DMS114 treated with DMSO at 0.1 percent for 48 hours (cell line): ENCODE measurements at regions not wholly inside any gene's neighbourhood (a gene's known extent, or its start where the extent isn't known, plus 50 kb on each side); places are given as distances from the start of the nearest gene placed in this dataset.
"Not testable (repeated sequence)": the region's sequence is repeated elsewhere in the genome, so short reads cannot be mapped to it uniquely, and the experiment has no call there.

Experiments
- DNase-seq: peaks from one replicate; lab custom pipeline; 2025; ENCODE audit not compliant: unreplicated experiment; lab: John Stamatoyannopoulos, UW

GRCh38 chr7:46080595-46081159 lies 159.6 kb upstream of the IGFBP3 start:
- no peak for DNase-seq

- no peak for DNase-seq
These were observed 158.3 kb upstream of the IGFBP3 start for GRCh38 chr7:46079421-46079820.

GRCh38 chr7:46076527-46076926 lies 155.5 kb upstream of the IGFBP3 start:
- DNase-seq, result no peak

GRCh38 chr7:46072722-46073121 lies 151.7 kb upstream of the IGFBP3 start:
- DNase-seq, result no peak

- DNase-seq, result no peak
These were observed 150.5 kb upstream of the IGFBP3 start for GRCh38 chr7:46071601-46072000.

- no peak for DNase-seq
These were observed 150.0 kb upstream of the IGFBP3 start for GRCh38 chr7:46071076-46071475.

- DNase-seq, result no peak
These were observed 147.1 kb upstream of the IGFBP3 start for GRCh38 chr7:46068159-46068558.

- DNase-seq, result no peak
These were observed 138.4 kb upstream of the IGFBP3 start for GRCh38 chr7:46059308-46060020.

- no peak for DNase-seq
These were observed 137.2 kb upstream of the IGFBP3 start for GRCh38 chr7:46058086-46058823.

- DNase-seq, result no peak
These were observed 133.8 kb upstream of the IGFBP3 start for GRCh38 chr7:46054915-46055314.

- DNase-seq, result no peak
These were observed 133.2 kb upstream of the IGFBP3 start for GRCh38 chr7:46054272-46054671.

- DNase-seq, result no peak
These were observed 126.5 kb upstream of the IGFBP3 start for GRCh38 chr7:46047581-46047980.

GRCh38 chr7:46043338-46043737 lies 122.3 kb upstream of the IGFBP3 start:
- DNase-seq, result not testable (repeated sequence)

GRCh38 chr7:46039813-46040212 lies 118.7 kb upstream of the IGFBP3 start:
- DNase-seq, result not testable (repeated sequence)

GRCh38 chr7:46035166-46035565 lies 114.1 kb upstream of the IGFBP3 start:
- no peak for DNase-seq

- DNase-seq, result no peak
These were observed 113.1 kb upstream of the IGFBP3 start for GRCh38 chr7:46034056-46034768.

- no peak for DNase-seq
These were observed 112.5 kb upstream of the IGFBP3 start for GRCh38 chr7:46033592-46033991.

GRCh38 chr7:46032942-46033341 lies 111.9 kb upstream of the IGFBP3 start:
- DNase-seq, result no peak

- no peak for DNase-seq
These were observed 111.3 kb upstream of the IGFBP3 start for GRCh38 chr7:46032353-46032752.

GRCh38 chr7:46029111-46029704 lies 108.1 kb upstream of the IGFBP3 start:
- DNase-seq, result no peak

GRCh38 chr7:46028246-46028645 lies 107.2 kb upstream of the IGFBP3 start:
- no peak for DNase-seq
